HCT116 (cell line): ENCODE measurements at regions not wholly inside any gene's neighbourhood (a gene's known extent, or its start where the extent isn't known, plus 50 kb on each side); places are given as distances from the start of the nearest gene placed in this dataset.

Source experiments
- ATAC-seq: fragments of 200-7000 bp; cut with Tn5 transposase; 2 replicates; pipeline ENCODE4 v1.9.1; 2020; ENCODE audit warnings: mild to moderate bottlenecking, moderate library complexity
- BruUV-seq: library from RNA; stranded (reverse); fragments of 400-500 nt; replicated peaks from 2 replicates; lab custom pipeline; 2021; lab: Mats Ljungman, UMichigan
- CTCF ChIA-PET: fragments of 300-600 bp; sonication (Branson Sonifier 250); formaldehyde crosslinking; loops from one replicate; lab custom pipeline; 2021; ENCODE audit warnings: antibody characterized with exemption; lab: Charles Lee
- POLR2A ChIA-PET: fragments of 300-600, 350-600 bp; sonication (Branson Sonifier 250); formaldehyde crosslinking; loops from one replicate; lab custom pipeline; 2021; ENCODE audit warnings: antibody characterized with exemption; lab: Charles Lee
- RAD21 ChIA-PET, 2 experiments: fragments of 300-600 bp; sonication (Branson Sonifier 250); formaldehyde crosslinking; loops; one replicate each; lab custom pipeline; 2023; ENCODE audit warnings: low total read pairs in 2 of 2; ENCODE audit not compliant: uncharacterized antibody in 2 of 2, unreplicated experiment in 2 of 2, low non-redundant PET in 1 of 2; lab: Charles Lee
- DNase-seq: peaks from one replicate; pipeline ENCODE4 v3.0.0-alpha.2; 2010; ENCODE audit warnings: low read depth, low spot score
- H2AFZ ChIP-seq: fragments of 200-600 bp; shearing (Covaris generic), sonication (generic); 2 replicates; pipeline ENCODE4 v1.6.1; 2017; ENCODE audit warnings: low read depth, mixed run types, mixed read lengths, antibody characterized with exemption, low read length; ENCODE audit not compliant: poor library complexity, severe bottlenecking
- H3K27ac ChIP-seq: 2 replicates; pipeline ENCODE4 v1.5.1; 2012; ENCODE audit warnings: low read depth, low read length
- H3K27me3 ChIP-seq: fragments of 200-600 bp; sonication (generic); 2 replicates; pipeline ENCODE4 v1.6.1; 2016; ENCODE audit warnings: mixed run types, low read length, mixed read lengths; ENCODE audit not compliant: insufficient read depth
- H3K36me3 ChIP-seq, 2 experiments: fragments of 200-500 bp in 1 of 2; fragments of 200-600 bp in 1 of 2; sonication (Bioruptor generic) in 1 of 2; sonication (generic) in 1 of 2; 2 replicates each; pipeline versions ENCODE4 v1.5.1 to v1.6.1; 2014 to 2016; ENCODE audit warnings: low read length in 2 of 2, inconsistent platforms in 1 of 2, mixed read lengths in 1 of 2, mixed run types in 1 of 2; ENCODE audit not compliant: insufficient read depth in 2 of 2, control insufficient read depth in 1 of 2
- H3K4me1 ChIP-seq, 2 experiments: fragments of 200-600 bp in 1 of 2; sonication (generic) in 1 of 2; 2 replicates each; pipeline versions ENCODE4 v1.5.1 to v1.6.1; 2012 to 2017; ENCODE audit warnings: low read length in 2 of 2, inconsistent platforms in 1 of 2, mild to moderate bottlenecking in 1 of 2, mixed read lengths in 1 of 2, mixed run types in 1 of 2, moderate library complexity in 1 of 2; ENCODE audit not compliant: insufficient read depth in 2 of 2, control insufficient read depth in 1 of 2
- H3K4me2 ChIP-seq: fragments of 200-600 bp; sonication (generic); 2 replicates; pipeline ENCODE4 v1.6.1; 2017; ENCODE audit warnings: mixed run types, low read length, mixed read lengths
- H3K4me3 ChIP-seq, 2 experiments: fragments of 200-600 bp in 1 of 2; sonication (generic) in 1 of 2; replicated peaks in 1 of 2; 2 replicates each; pipeline ENCODE4 v1.5.1; 2011 to 2016; ENCODE audit warnings: low read length in 2 of 2, control low read depth in 1 of 2, low read depth in 1 of 2, mild to moderate bottlenecking in 1 of 2, mixed read lengths in 1 of 2, mixed run types in 1 of 2
- H3K79me2 ChIP-seq: fragments of 200-600 bp; sonication (generic); 2 replicates; pipeline ENCODE4 v1.6.1; 2017; ENCODE audit warnings: mild to moderate bottlenecking, mixed run types, low read length, moderate library complexity, mixed read lengths; ENCODE audit not compliant: insufficient read depth
- H3K9ac ChIP-seq: fragments of 200-600 bp; sonication (generic); 2 replicates; pipeline ENCODE4 v1.6.1; 2016; ENCODE audit warnings: low read length, mixed read lengths
- H3K9me2 ChIP-seq: fragments of 200-600 bp; sonication (generic), shearing (Covaris generic); 2 replicates; pipeline ENCODE4 v1.6.1; 2017; ENCODE audit warnings: mixed run types, mild to moderate bottlenecking, moderate library complexity; ENCODE audit not compliant: insufficient read depth
- H3K9me3 ChIP-seq, 2 experiments: fragments of 200-500 bp in 1 of 2; fragments of 200-600 bp in 1 of 2; sonication (Bioruptor generic) in 1 of 2; sonication (generic) in 1 of 2; 2 replicates each; pipeline ENCODE4 v1.6.1; 2014 to 2017; ENCODE audit warnings: low read length in 2 of 2, mixed read lengths in 2 of 2, inconsistent platforms in 1 of 2, low read depth in 1 of 2, mild to moderate bottlenecking in 1 of 2, mixed run types in 1 of 2, moderate library complexity in 1 of 2; ENCODE audit not compliant: control insufficient read depth in 1 of 2, insufficient read depth in 1 of 2
- H4K20me1 ChIP-seq: fragments of 200-600 bp; sonication (generic), shearing (Covaris generic); 2 replicates; pipeline ENCODE4 v1.6.1; 2017; ENCODE audit warnings: mixed run types, mild to moderate bottlenecking, moderate library complexity; ENCODE audit not compliant: insufficient read depth
- CEBPB ChIP-seq: IDR thresholded peaks from 2 replicates; pipeline ENCODE4 v1.6.1; 2012; ENCODE audit warnings: low read depth
- CTCF ChIP-seq, 3 experiments: fragments of 200-600 bp in 1 of 3; sonication (generic) in 1 of 3; IDR thresholded peaks in 2 of 3; conservative IDR thresholded peaks in 1 of 3; 2 replicates each; pipeline ENCODE4 v1.5.1; 2012 to 2017; ENCODE audit warnings: low read depth in 2 of 3, low read length in 2 of 3, antibody characterized with exemption in 1 of 3, borderline replicate concordance in 1 of 3, control low read depth in 1 of 3, mild to moderate bottlenecking in 1 of 3, mixed read lengths in 1 of 3, mixed run types in 1 of 3, moderate library complexity in 1 of 3; ENCODE audit not compliant: insufficient read depth in 1 of 3
- EGR1 ChIP-seq: IDR thresholded peaks from 2 replicates; pipeline ENCODE4 v1.6.1; 2012; ENCODE audit warnings: low read depth
- EZH2 ChIP-seq: fragments of 200-600 bp; sonication (generic); IDR thresholded peaks from 2 replicates; pipeline ENCODE4 v1.6.1; 2017; ENCODE audit warnings: antibody characterized with exemption, mixed run types
- EZH2phosphoT487 ChIP-seq: fragments of 200-600 bp; IDR thresholded peaks from 2 replicates; pipeline ENCODE4 v1.6.1; 2018; ENCODE audit warnings: antibody characterized with exemption, borderline replicate concordance
- FOSL1 ChIP-seq: IDR thresholded peaks from 2 replicates; pipeline ENCODE4 v1.6.1; 2012; ENCODE audit warnings: low read depth
- JUND ChIP-seq: IDR thresholded peaks from 2 replicates; pipeline ENCODE4 v1.6.1; 2012
- POLR2A ChIP-seq: IDR thresholded peaks from 2 replicates; pipeline ENCODE4 v1.7.0; 2011; ENCODE audit warnings: borderline replicate concordance; ENCODE audit not compliant: insufficient read depth, insufficient read length; ENCODE audit errors: extremely low read depth
- POLR2AphosphoS5 ChIP-seq: IDR thresholded peaks from 2 replicates; pipeline ENCODE4 v1.6.1; 2011; ENCODE audit warnings: mild to moderate bottlenecking, low read depth, low read length, moderate library complexity
- RAD21 ChIP-seq: IDR thresholded peaks from 2 replicates; pipeline ENCODE4 v1.6.1; 2012; ENCODE audit warnings: low read depth, mild to moderate bottlenecking
- SP1 ChIP-seq: IDR thresholded peaks from 2 replicates; pipeline ENCODE4 v1.6.1; 2012; ENCODE audit warnings: low read depth
- SRF ChIP-seq: IDR thresholded peaks from 2 replicates; pipeline ENCODE4 v1.6.1; 2012; ENCODE audit warnings: low read depth
- TCF7L2 ChIP-seq: IDR thresholded peaks from 2 replicates; pipeline ENCODE4 v1.7.0; 2011; ENCODE audit warnings: borderline replicate concordance, inconsistent platforms; ENCODE audit not compliant: insufficient read depth, insufficient read length; ENCODE audit errors: extremely low read depth
- YY1 ChIP-seq: IDR thresholded peaks from 2 replicates; pipeline ENCODE4 v1.6.1; 2011; ENCODE audit warnings: low read length, low read depth, moderate library complexity, mild to moderate bottlenecking; ENCODE audit not compliant: insufficient replicate concordance; ENCODE audit errors: extremely low read depth
- ZFX ChIP-seq: fragments of 450-650 bp; IDR thresholded peaks from 2 replicates; pipeline ENCODE4 v1.6.1; 2017
- ZNF274 ChIP-seq: fragments of 200-500 bp; sonication (Bioruptor generic); IDR thresholded peaks from 2 replicates; pipeline ENCODE4 v1.6.1; 2014; ENCODE audit warnings: mild to moderate bottlenecking, low read depth, low read length, inconsistent platforms
- intact Hi-C: fragments of 100-400 bp; cut with micrococcal nuclease; formaldehyde crosslinking; loops from 2 replicates; pipeline ENCODE4 v1.10.0; 2022
- TF ChIP-seq, protein P1 (sequence below): IDR thresholded peaks from 2 replicates; pipeline ENCODE4 v1.6.1; 2012; ENCODE audit warnings: low read depth
- TF ChIP-seq, protein P2 (sequence below): IDR thresholded peaks from 2 replicates; pipeline ENCODE4 v1.6.1; 2012

GRCh38 chr3:117463276-117464115 is 753.9 kb downstream of the TUSC7 start:
- H3K9me3 ChIP-seq: no peaks in the 10 kb centered on the region
- no peaks in the 10 kb centered on the region for H3K9me2 ChIP-seq
- ChIA-PET POLR2A (no interaction called here), CTCF (no interaction called here), RAD21 (no interaction called here)
- ATAC-seq: no peak
- no peaks in the 10 kb centered on the region for H3K4me1 ChIP-seq
- BruUV-seq: no TSS peak
- H3K4me3 ChIP-seq: no peak overlapping the region
- intact Hi-C loops: no loop called here
- no peak overlapping the region for H3K9ac ChIP-seq
- DNase-seq: no peak
- H3K36me3 ChIP-seq: no peaks in the 10 kb centered on the region
- no peak overlapping the region for H3K27ac ChIP-seq
- TF ChIP-seq EGR1: no peak
- TF ChIP-seq POLR2A: no peak
- TF ChIP-seq EZH2: no peak
- no peak for TF ChIP-seq SRF
- TF ChIP-seq ZNF274: no peak
- no peak for TF ChIP-seq ZFX
- no peak for TF ChIP-seq EZH2phosphoT487
- TF ChIP-seq SP1: no peak
- no peak for TF ChIP-seq TCF7L2
- no peak for TF ChIP-seq CTCF (IDR thresholded peaks at IDR 0.05 in 2 of 3, conservative IDR thresholded peaks at IDR 0.05 in 1 of 3; ENCODE audit: borderline replicate concordance in 1 of 3, insufficient read depth in 1 of 3, low read depth in 2 of 3, low read length in 2 of 3)
- no peak for TF ChIP-seq JUND
- no peak for TF ChIP-seq POLR2AphosphoS5
- no peak for TF ChIP-seq RAD21
- no peak for TF ChIP-seq YY1
- no peak for TF ChIP-seq CEBPB
- TF ChIP-seq FOSL1: no peak
- TF ChIP-seq, protein P1, sequence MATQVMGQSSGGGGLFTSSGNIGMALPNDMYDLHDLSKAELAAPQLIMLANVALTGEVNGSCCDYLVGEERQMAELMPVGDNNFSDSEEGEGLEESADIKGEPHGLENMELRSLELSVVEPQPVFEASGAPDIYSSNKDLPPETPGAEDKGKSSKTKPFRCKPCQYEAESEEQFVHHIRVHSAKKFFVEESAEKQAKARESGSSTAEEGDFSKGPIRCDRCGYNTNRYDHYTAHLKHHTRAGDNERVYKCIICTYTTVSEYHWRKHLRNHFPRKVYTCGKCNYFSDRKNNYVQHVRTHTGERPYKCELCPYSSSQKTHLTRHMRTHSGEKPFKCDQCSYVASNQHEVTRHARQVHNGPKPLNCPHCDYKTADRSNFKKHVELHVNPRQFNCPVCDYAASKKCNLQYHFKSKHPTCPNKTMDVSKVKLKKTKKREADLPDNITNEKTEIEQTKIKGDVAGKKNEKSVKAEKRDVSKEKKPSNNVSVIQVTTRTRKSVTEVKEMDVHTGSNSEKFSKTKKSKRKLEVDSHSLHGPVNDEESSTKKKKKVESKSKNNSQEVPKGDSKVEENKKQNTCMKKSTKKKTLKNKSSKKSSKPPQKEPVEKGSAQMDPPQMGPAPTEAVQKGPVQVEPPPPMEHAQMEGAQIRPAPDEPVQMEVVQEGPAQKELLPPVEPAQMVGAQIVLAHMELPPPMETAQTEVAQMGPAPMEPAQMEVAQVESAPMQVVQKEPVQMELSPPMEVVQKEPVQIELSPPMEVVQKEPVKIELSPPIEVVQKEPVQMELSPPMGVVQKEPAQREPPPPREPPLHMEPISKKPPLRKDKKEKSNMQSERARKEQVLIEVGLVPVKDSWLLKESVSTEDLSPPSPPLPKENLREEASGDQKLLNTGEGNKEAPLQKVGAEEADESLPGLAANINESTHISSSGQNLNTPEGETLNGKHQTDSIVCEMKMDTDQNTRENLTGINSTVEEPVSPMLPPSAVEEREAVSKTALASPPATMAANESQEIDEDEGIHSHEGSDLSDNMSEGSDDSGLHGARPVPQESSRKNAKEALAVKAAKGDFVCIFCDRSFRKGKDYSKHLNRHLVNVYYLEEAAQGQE: no peak
- TF ChIP-seq, protein P2, sequence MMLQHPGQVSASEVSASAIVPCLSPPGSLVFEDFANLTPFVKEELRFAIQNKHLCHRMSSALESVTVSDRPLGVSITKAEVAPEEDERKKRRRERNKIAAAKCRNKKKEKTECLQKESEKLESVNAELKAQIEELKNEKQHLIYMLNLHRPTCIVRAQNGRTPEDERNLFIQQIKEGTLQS: no peak
- H3K79me2 ChIP-seq: no peaks in the 10 kb centered on the region
- no peak overlapping the region for H2AFZ ChIP-seq
- H3K27me3 ChIP-seq: no peaks in the 10 kb centered on the region
- H4K20me1 ChIP-seq: no peaks in the 10 kb centered on the region
- no peak overlapping the region for H3K4me2 ChIP-seq
